ENCODE measurements at regions not wholly inside any gene's neighbourhood (a gene's known extent, or its start where the extent isn't known, plus 50 kb on each side); places are given as distances from the start of the nearest gene placed in this dataset.

- DNase-seq: no peak
Observed at GRCh38 chr16:35296962-35297653, 1837.7 kb downstream of the TP53TG3F start.

- no peak for DNase-seq
Observed at GRCh38 chr16:35298460-35299243, 1839.2 kb downstream of the TP53TG3F start.

GRCh38 chr16:35302859-35303258 lies 1843.4 kb downstream of the TP53TG3F start:
- DNase-seq: no peak

GRCh38 chr16:35305476-35305875 lies 1846.1 kb downstream of the TP53TG3F start:
- no peak for DNase-seq

GRCh38 chr16:35306915-35307314 lies 1847.5 kb downstream of the TP53TG3F start:
- no peak for DNase-seq

GRCh38 chr16:35308674-35309073 lies 1849.3 kb downstream of the TP53TG3F start:
- no peak for DNase-seq

GRCh38 chr16:35310999-35311398 lies 1851.6 kb downstream of the TP53TG3F start:
- DNase-seq: no peak

GRCh38 chr16:35311475-35311874 lies 1852.1 kb downstream of the TP53TG3F start:
- no peak for DNase-seq

GRCh38 chr16:35314298-35314697 lies 1854.9 kb downstream of the TP53TG3F start:
- no peak for DNase-seq

- no peak for DNase-seq
Observed at GRCh38 chr16:35319536-35320192, 1860.3 kb downstream of the TP53TG3F start.

- DNase-seq: no peak
Observed at GRCh38 chr16:35325936-35326335, 1866.5 kb downstream of the TP53TG3F start.

- DNase-seq: no peak
Observed at GRCh38 chr16:35339337-35339736, 1879.9 kb downstream of the TP53TG3F start.

GRCh38 chr16:35342012-35342411 lies 1882.6 kb downstream of the TP53TG3F start:
- DNase-seq: no peak

GRCh38 chr16:35344012-35344762 lies 1884.8 kb downstream of the TP53TG3F start:
- DNase-seq: no peak

GRCh38 chr16:35352431-35352830 lies 1893.0 kb downstream of the TP53TG3F start:
- DNase-seq: no peak

GRCh38 chr16:35363510-35363909 lies 1904.1 kb downstream of the TP53TG3F start:
- no peak for DNase-seq

- no peak for DNase-seq
Observed at GRCh38 chr16:35364263-35364662, 1904.9 kb downstream of the TP53TG3F start.

- no peak for DNase-seq
Observed at GRCh38 chr16:35365675-35366074, 1906.3 kb downstream of the TP53TG3F start.

- no peak for DNase-seq
Observed at GRCh38 chr16:35370617-35371016, 1911.2 kb downstream of the TP53TG3F start.

- DNase-seq: no peak
Observed at GRCh38 chr16:35377142-35377541, 1917.7 kb downstream of the TP53TG3F start.

GRCh38 chr16:35386619-35387018 lies 1927.2 kb downstream of the TP53TG3F start:
- DNase-seq: no peak

GRCh38 chr16:35391328-35391727 lies 1931.9 kb downstream of the TP53TG3F start:
- peak; percentile 0 for DNase-seq

- DNase-seq: no peak
Observed at GRCh38 chr16:35398180-35398579, 1938.8 kb downstream of the TP53TG3F start.

Measured in NCI-H2107 (cell line).